HL-60 (cell line): ENCODE measurements at regions not wholly inside any gene's neighbourhood (a gene's known extent, or its start where the extent isn't known, plus 50 kb on each side); places are given as distances from the start of the nearest gene placed in this dataset.

Experiments
- DNase-seq, 2 experiments: peaks; one replicate each; pipeline ENCODE4 v3.0.0-alpha.2; 2010 to 2020; ENCODE audit warnings: low read depth in 1 of 2, low spot score in 1 of 2
- H3K27ac ChIP-seq: fragments of 250-450 bp; sonication (Bioruptor Pico); replicated peaks from 2 replicates; pipeline ENCODE4 v1.5.1; 2020; ENCODE audit warnings: mild to moderate bottlenecking, moderate library complexity
- H3K27me3 ChIP-seq: fragments of 250-450 bp; sonication (Bioruptor Pico); 2 replicates; pipeline ENCODE4 v1.5.1; 2021; ENCODE audit warnings: mild to moderate bottlenecking, moderate library complexity; ENCODE audit not compliant: insufficient read depth, poor library complexity, severe bottlenecking
- H3K4me3 ChIP-seq: replicated peaks from 2 replicates; pipeline ENCODE4 v1.5.1; 2011; ENCODE audit warnings: mild to moderate bottlenecking, control low read depth, low read length; ENCODE audit not compliant: insufficient read depth
- GABPA ChIP-seq: IDR thresholded peaks from 2 replicates; pipeline ENCODE4 v1.6.1; 2012; ENCODE audit warnings: low read depth
- POLR2AphosphoS5 ChIP-seq: IDR thresholded peaks from 2 replicates; pipeline ENCODE4 v1.6.1; 2012; ENCODE audit warnings: low read depth
- SPI1 ChIP-seq: IDR thresholded peaks from 2 replicates; pipeline ENCODE4 v1.6.1; 2012; ENCODE audit warnings: low read depth, mild to moderate bottlenecking, borderline replicate concordance
- TF ChIP-seq, protein P1 (sequence below): IDR thresholded peaks from one replicate; pipeline ENCODE4 v1.5.1; 2011; ENCODE audit warnings: low read length, control low read depth, inconsistent platforms; ENCODE audit not compliant: insufficient read depth
- TF ChIP-seq, protein P2 (sequence below): IDR thresholded peaks from 2 replicates; pipeline ENCODE4 v1.6.1; 2012; ENCODE audit warnings: low read depth; ENCODE audit not compliant: insufficient replicate concordance

DNA sequence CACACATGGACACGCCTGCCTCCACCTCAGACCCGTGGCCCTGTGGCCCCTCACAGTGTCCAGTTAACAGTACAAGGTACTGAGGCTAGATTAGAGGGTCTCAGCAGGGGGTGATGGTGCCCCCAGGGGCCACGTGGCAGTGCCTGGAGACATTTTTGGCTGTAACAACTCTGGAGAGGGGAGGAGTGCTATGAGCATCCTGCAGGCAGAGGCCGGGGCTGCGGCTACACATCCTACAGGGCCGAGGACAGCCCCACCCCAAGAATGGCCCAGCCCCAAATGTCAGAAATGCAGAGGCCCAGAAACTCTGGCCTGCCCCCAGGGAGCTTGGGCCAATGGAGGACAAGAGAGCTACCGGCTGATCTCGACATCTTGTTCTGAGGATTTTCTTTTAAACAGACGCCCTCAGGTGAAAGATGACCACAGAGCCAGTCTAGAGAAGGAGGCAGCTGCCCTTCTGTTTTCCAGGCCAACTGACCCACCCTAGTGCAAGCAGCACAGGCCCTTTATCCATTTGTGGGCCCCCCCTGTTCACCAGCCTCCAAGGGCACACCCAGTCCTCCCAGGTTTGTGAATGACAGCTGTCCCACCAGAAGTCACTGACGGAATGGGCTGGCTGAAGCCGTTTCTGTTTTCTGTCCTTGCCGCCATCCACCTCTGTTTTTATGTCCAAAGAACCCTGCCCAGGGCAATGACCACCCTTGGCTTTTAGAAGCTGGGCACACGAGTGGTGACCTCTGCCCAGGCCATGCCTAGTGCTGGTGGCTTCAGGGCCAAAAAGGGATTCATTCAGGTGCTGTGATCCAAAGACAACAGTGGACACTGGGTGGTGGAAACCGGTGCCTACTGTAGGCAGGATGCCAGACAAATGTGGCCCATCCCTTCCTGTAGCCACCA lies 85.2 kb upstream of the LINC01488 start:
- Histone ChIP-seq H3K27me3 (no peaks in the 10 kb centered on the region), H3K27ac (no peak overlapping the region), H3K4me3 (no peak overlapping the region)
- no peak for TF ChIP-seq SPI1
- TF ChIP-seq, protein P1, sequence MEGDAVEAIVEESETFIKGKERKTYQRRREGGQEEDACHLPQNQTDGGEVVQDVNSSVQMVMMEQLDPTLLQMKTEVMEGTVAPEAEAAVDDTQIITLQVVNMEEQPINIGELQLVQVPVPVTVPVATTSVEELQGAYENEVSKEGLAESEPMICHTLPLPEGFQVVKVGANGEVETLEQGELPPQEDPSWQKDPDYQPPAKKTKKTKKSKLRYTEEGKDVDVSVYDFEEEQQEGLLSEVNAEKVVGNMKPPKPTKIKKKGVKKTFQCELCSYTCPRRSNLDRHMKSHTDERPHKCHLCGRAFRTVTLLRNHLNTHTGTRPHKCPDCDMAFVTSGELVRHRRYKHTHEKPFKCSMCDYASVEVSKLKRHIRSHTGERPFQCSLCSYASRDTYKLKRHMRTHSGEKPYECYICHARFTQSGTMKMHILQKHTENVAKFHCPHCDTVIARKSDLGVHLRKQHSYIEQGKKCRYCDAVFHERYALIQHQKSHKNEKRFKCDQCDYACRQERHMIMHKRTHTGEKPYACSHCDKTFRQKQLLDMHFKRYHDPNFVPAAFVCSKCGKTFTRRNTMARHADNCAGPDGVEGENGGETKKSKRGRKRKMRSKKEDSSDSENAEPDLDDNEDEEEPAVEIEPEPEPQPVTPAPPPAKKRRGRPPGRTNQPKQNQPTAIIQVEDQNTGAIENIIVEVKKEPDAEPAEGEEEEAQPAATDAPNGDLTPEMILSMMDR = no peak
- TF ChIP-seq, protein P2, sequence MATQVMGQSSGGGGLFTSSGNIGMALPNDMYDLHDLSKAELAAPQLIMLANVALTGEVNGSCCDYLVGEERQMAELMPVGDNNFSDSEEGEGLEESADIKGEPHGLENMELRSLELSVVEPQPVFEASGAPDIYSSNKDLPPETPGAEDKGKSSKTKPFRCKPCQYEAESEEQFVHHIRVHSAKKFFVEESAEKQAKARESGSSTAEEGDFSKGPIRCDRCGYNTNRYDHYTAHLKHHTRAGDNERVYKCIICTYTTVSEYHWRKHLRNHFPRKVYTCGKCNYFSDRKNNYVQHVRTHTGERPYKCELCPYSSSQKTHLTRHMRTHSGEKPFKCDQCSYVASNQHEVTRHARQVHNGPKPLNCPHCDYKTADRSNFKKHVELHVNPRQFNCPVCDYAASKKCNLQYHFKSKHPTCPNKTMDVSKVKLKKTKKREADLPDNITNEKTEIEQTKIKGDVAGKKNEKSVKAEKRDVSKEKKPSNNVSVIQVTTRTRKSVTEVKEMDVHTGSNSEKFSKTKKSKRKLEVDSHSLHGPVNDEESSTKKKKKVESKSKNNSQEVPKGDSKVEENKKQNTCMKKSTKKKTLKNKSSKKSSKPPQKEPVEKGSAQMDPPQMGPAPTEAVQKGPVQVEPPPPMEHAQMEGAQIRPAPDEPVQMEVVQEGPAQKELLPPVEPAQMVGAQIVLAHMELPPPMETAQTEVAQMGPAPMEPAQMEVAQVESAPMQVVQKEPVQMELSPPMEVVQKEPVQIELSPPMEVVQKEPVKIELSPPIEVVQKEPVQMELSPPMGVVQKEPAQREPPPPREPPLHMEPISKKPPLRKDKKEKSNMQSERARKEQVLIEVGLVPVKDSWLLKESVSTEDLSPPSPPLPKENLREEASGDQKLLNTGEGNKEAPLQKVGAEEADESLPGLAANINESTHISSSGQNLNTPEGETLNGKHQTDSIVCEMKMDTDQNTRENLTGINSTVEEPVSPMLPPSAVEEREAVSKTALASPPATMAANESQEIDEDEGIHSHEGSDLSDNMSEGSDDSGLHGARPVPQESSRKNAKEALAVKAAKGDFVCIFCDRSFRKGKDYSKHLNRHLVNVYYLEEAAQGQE = no peak
- TF ChIP-seq POLR2AphosphoS5 = no peak
- no peak for TF ChIP-seq GABPA
- no peak for DNase-seq

DNA sequence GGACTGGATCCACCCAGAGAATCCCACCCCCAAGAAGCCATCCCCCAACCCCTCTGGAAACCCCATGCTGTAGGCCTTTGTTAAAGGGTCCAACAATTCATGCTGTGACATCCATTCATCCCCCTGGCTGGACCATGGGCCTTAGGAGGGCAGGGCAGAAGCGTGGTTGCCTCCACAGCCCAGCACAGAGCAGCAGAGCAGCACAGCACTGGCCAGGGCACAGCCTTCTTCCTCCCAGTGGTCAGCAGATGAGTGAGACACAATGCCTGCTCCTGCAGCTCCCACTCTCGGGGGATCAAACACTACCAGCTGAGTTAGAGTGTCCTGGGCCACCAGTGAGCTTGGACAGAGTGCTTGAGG lies 84.5 kb upstream of the LINC01488 start:
- Histone ChIP-seq H3K4me3 (no peak overlapping the region), H3K27ac (no peak overlapping the region), H3K27me3 (no peaks in the 10 kb centered on the region)
- TF ChIP-seq POLR2AphosphoS5 = no peak
- DNase-seq = no peak

DNA sequence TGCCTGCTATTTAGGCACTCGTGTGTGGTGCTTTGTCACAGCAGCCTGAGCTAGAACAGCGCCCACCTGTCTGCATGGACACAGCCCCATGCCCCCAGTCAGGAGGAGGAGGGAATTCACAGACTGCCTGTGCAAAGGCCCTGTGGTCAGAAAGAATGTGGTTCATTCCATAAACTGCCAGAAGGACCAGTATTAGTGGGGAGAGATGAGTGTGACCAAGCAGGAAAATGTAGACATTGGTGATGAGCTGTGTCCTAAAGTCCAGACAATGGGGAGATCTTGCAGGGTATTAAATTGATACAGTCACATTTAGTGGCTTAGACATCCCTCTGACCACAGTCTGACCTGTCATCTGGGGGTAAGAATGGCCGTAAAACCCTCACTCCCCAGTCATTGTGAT lies 83.7 kb upstream of the LINC01488 start:
- H3K4me3 ChIP-seq = no peak overlapping the region
- no peaks in the 10 kb centered on the region for H3K27me3 ChIP-seq
- no peak for TF ChIP-seq SPI1
- TF ChIP-seq GABPA = no peak
- TF ChIP-seq, protein P2 = no peak
- TF ChIP-seq, protein P1 = no peak
- no peak for TF ChIP-seq POLR2AphosphoS5
- DNase-seq = no peak
- H3K27ac ChIP-seq = no peak overlapping the region

DNA sequence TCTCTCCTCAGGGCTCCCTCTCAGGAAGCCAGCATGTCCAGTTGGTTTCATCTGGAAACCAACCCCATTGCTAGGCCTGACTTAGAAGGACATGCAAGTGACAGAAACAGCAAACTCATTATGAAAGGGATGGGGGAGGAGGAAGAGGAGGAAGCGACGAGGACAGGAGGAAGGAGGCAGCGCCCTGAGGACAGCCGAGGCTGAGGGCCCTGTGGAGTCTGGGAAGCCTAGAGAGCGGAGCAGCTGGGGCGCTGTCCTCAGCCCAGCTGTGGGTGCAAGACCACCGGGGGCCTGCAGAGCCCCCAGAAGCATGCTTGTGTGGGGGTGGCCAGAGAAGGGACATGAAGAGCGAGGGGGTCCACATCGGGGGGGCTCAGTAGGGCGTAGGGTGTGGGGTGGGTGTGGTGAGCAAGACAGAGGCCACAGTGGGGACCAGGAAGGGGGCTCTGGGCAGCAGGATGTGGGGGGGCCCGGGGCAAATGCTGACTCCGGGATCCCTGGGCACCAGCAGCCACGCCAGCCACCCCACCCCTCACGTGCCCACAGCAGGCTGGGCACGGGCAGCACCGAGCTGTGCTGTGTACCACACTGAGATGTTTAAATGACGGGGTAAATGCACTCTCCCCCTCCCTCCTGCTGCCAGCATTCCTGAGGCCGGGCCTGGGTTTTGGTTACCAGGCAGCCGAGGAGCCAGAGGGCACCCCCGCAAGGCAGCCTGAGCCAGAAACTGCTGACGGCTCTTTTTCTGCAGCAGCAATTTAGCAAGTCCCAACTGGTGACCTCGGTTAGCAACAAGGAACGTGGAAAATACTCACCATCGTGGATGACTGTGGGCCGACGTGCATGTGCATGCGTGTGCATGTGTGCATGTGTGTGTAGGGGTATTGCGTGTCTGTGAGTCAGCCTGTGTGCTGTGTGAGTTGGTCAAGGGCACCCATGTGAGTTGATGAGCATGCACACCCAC lies 82.7 kb upstream of the LINC01488 start:
- DNase-seq = peak in 1 of 2 experiments; percentile 44
- Histone ChIP-seq H3K27ac (peak overlapping the region; percentile 51), H3K27me3 (no peaks in the 10 kb centered on the region), H3K4me3 (no peak overlapping the region)
- TF ChIP-seq SPI1 (no peak; the same call in 1 of the 2 replicates), POLR2AphosphoS5 (no peak), GABPA (no peak)
- TF ChIP-seq, protein P1 = no peak
- TF ChIP-seq, protein P2 = no peak
